Omental fat pad (tissue), 3 donors: ENCODE measurements at regions not wholly inside any gene's neighbourhood (a gene's known extent, or its start where the extent isn't known, plus 50 kb on each side); places are given as distances from the start of the nearest gene placed in this dataset.

Experiments
- ATAC-seq: fragments of 150-250 bp; one replicate; pipeline ENCODE4 v1.9.1; 2016; ENCODE audit warnings: mild to moderate bottlenecking, moderate library complexity; ENCODE audit not compliant: low FRiP score
- DNase-seq: peaks from one replicate; pipeline ENCODE4 v3.0.0-alpha.2; 2019; ENCODE audit warnings: low spot score
- CTCF ChIP-seq, 3 donors: fragments of 450-650 bp; IDR thresholded peaks; one replicate each; pipeline ENCODE4 v1.5.1; 2016 to 2017; ENCODE audit warnings: antibody characterized with exemption in 3 of 3, mild to moderate bottlenecking in 3 of 3, moderate library complexity in 2 of 3

DNA sequence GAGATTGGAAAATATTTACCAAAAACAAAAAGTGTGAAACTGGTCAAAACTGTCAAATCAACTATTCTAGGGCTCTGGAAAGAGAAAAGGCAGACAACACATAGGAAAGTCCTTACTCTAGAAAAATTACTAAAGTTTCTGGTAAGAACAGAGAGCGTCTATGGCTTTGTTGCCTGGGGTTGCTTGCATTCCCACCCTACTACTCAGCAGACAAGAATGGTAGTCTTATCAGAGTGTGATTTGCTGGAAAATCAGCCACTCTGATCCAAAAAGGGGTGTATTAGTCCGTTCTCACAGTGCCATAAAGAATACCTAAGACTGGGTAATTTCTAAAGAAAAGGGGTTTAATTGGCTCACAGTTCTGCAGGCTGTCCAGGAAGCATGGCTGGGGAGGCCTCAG lies 50.3 kb upstream of the CDH20 start:
- DNase-seq = no peak
- TF ChIP-seq CTCF (IDR thresholded peaks at IDR 0.05) = no peak
- ATAC-seq = no peak
